ENCODE measurements at regions not wholly inside any gene's neighbourhood (a gene's known extent, or its start where the extent isn't known, plus 50 kb on each side); places are given as distances from the start of the nearest gene placed in this dataset.

GRCh38 chr13:62767473-62767872 lies 1351.8 kb upstream of the PCDH20 start:
- TF ChIP-seq MAFK (IDR thresholded peaks at IDR 0.05; ENCODE audit: low read depth, low read length), result no peak
- TF ChIP-seq, protein P1, sequence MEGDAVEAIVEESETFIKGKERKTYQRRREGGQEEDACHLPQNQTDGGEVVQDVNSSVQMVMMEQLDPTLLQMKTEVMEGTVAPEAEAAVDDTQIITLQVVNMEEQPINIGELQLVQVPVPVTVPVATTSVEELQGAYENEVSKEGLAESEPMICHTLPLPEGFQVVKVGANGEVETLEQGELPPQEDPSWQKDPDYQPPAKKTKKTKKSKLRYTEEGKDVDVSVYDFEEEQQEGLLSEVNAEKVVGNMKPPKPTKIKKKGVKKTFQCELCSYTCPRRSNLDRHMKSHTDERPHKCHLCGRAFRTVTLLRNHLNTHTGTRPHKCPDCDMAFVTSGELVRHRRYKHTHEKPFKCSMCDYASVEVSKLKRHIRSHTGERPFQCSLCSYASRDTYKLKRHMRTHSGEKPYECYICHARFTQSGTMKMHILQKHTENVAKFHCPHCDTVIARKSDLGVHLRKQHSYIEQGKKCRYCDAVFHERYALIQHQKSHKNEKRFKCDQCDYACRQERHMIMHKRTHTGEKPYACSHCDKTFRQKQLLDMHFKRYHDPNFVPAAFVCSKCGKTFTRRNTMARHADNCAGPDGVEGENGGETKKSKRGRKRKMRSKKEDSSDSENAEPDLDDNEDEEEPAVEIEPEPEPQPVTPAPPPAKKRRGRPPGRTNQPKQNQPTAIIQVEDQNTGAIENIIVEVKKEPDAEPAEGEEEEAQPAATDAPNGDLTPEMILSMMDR (conservative IDR thresholded peaks at IDR 0.05; ENCODE audit: low read depth, low read length), result no peak
- TF ChIP-seq RAD21 (IDR thresholded peaks at IDR 0.05; ENCODE audit: low read length), result no peak
- no peak for TF ChIP-seq POLR2A (IDR thresholded peaks at IDR 0.05; ENCODE audit: low read depth, low read length)
- TF ChIP-seq MXI1 (IDR thresholded peaks at IDR 0.05; ENCODE audit: borderline replicate concordance, low read depth, low read length), result no peak
- no peak for TF ChIP-seq BHLHE40 (IDR thresholded peaks at IDR 0.05; ENCODE audit: low read depth, low read length)
- no peak for TF ChIP-seq CEBPB (IDR thresholded peaks at IDR 0.05; ENCODE audit: low read depth, low read length)
- no peak for TF ChIP-seq RFX5 (IDR thresholded peaks at IDR 0.05; ENCODE audit: low read depth, low read length)
- TF ChIP-seq, protein P2, sequence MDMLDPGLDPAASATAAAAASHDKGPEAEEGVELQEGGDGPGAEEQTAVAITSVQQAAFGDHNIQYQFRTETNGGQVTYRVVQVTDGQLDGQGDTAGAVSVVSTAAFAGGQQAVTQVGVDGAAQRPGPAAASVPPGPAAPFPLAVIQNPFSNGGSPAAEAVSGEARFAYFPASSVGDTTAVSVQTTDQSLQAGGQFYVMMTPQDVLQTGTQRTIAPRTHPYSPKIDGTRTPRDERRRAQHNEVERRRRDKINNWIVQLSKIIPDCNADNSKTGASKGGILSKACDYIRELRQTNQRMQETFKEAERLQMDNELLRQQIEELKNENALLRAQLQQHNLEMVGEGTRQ (IDR thresholded peaks at IDR 0.05; ENCODE audit: low read depth, low read length), result no peak
- TF ChIP-seq FOS (IDR thresholded peaks at IDR 0.05; ENCODE audit: low read depth, low read length), result no peak
- TF ChIP-seq RCOR1 (IDR thresholded peaks at IDR 0.05; ENCODE audit: insufficient replicate concordance, low read length), result no peak
- no peak for TF ChIP-seq SMC3 (IDR thresholded peaks at IDR 0.05; ENCODE audit: low read depth, low read length)
